ENCODE measurements at regions not wholly inside any gene's neighbourhood (a gene's known extent, or its start where the extent isn't known, plus 50 kb on each side); places are given as distances from the start of the nearest gene placed in this dataset.

- H3K9me3 ChIP-seq (ENCODE audit: insufficient read depth in 2 of 2, low read depth in 1 of 2, low read length in 1 of 2): no peaks in the 10 kb centered on the region
- no peak overlapping the region for H4K5ac ChIP-seq (ENCODE audit: insufficient read length, low read depth, low read length)
- H2BK20ac ChIP-seq (ENCODE audit: low read length): no peak overlapping the region
- no peak overlapping the region for H4K91ac ChIP-seq (replicated peaks; ENCODE audit: insufficient read length, low read length)
- H2BK15ac ChIP-seq (ENCODE audit: low read length): no peak overlapping the region
- no peak overlapping the region for H3K4me3 ChIP-seq (ENCODE audit: extremely low read depth in 1 of 4, insufficient read depth in 2 of 4, low read depth in 3 of 4, low read length in 4 of 4)
- no peak overlapping the region for H3K27ac ChIP-seq (ENCODE audit: low read depth, low read length)
- POLR2A ChIA-PET (ENCODE audit: partially characterized antibody): no interaction called here
- H3K4me1 ChIP-seq (replicated peaks in 1 of 4; ENCODE audit: control insufficient read depth in 3 of 4, insufficient read depth in 4 of 4, low read length in 3 of 4): peaks cover 0 to 5% (median 5%) of the 10 kb centered on the region in 4 experiments; a peak in 3 of 7 replicates
- H3K79me2 ChIP-seq (ENCODE audit: control insufficient read depth in 1 of 2, insufficient read depth in 2 of 2, low read length in 2 of 2): no peaks in the 10 kb centered on the region
- H4K20me1 ChIP-seq (replicated peaks in 1 of 2; ENCODE audit: control insufficient read depth in 1 of 2, insufficient read depth in 2 of 2, low read length in 2 of 2): no peaks in the 10 kb centered on the region
- no peaks in the 10 kb centered on the region for H3K23me2 ChIP-seq (ENCODE audit: low read depth, low read length)
- CTCF ChIA-PET (ENCODE audit: partially characterized antibody): interaction anchor here (3.0 kb wide), 1 partner anchor 69 kb away, joined by 10 read pairs; no protein-coding TSS in a partner anchor
- no peak for TF ChIP-seq ZNF274 (IDR thresholded peaks at IDR 0.05; ENCODE audit: borderline replicate concordance, extremely low read depth, low read length)
- no peak for TF ChIP-seq SUZ12 (IDR thresholded peaks at IDR 0.05; ENCODE audit: low read length)
- no peak for TF ChIP-seq KDM1A (IDR thresholded peaks at IDR 0.05; ENCODE audit: borderline replicate concordance, low read length)
- TF ChIP-seq YY1 (IDR thresholded peaks at IDR 0.05; ENCODE audit: low read depth, low read length): no peak
- no peak for TF ChIP-seq SIRT6 (IDR thresholded peaks at IDR 0.05; ENCODE audit: low read length)
- TF ChIP-seq ATF3 (IDR thresholded peaks at IDR 0.05; ENCODE audit: insufficient read depth, low read depth, low read length): no peak
- no peak for TF ChIP-seq PHF8 (conservative IDR thresholded peaks at IDR 0.05; ENCODE audit: low read depth, low read length)
- TF ChIP-seq GABPA (IDR thresholded peaks at IDR 0.05; ENCODE audit: borderline replicate concordance, insufficient read depth, low read length): no peak
- no peak overlapping the region for H3K4ac ChIP-seq (replicated peaks; ENCODE audit: insufficient read length, low read depth, low read length)
- H3K23ac ChIP-seq (ENCODE audit: insufficient read length): no peak overlapping the region
- H3K9ac ChIP-seq (replicated peaks in 1 of 4; ENCODE audit: extremely low read depth in 1 of 4, low read depth in 3 of 4, low read length in 3 of 4): no peak overlapping the region
- no peaks in the 10 kb centered on the region for H3K36me3 ChIP-seq (ENCODE audit: control insufficient read depth in 2 of 4, insufficient read depth in 4 of 4, low read length in 3 of 4)
- H4K8ac ChIP-seq (ENCODE audit: extremely low read depth, insufficient read depth, low read length): no peak overlapping the region
- H3K4me2 ChIP-seq (ENCODE audit: insufficient read depth in 1 of 2, low read depth in 2 of 2, low read length in 2 of 2): no peak overlapping the region
- DNase-seq (ENCODE audit: low read depth in 1 of 2, low spot score in 2 of 2): no peak
- H3K56ac ChIP-seq (replicated peaks; ENCODE audit: insufficient read length, low read depth, low read length): no peak overlapping the region
- no peak overlapping the region for H2BK12ac ChIP-seq (ENCODE audit: low read depth, low read length)
- no peak overlapping the region for H3K18ac ChIP-seq (ENCODE audit: extremely low read depth, low read length)
- H3K14ac ChIP-seq (ENCODE audit: insufficient read length): no peak overlapping the region
- no peak overlapping the region for H2BK120ac ChIP-seq (replicated peaks; ENCODE audit: low read depth, low read length)
- H2AFZ ChIP-seq (ENCODE audit: low read length): no peak overlapping the region
- H3K27me3 ChIP-seq (replicated peaks in 1 of 4; ENCODE audit: control insufficient read depth in 3 of 4, extremely low read depth in 1 of 4, insufficient read depth in 3 of 4, low read length in 3 of 4): no peaks in the 10 kb centered on the region
- no peak overlapping the region for H2AK5ac ChIP-seq (ENCODE audit: low read depth, low read length)
- no peaks in the 10 kb centered on the region for H3K79me1 ChIP-seq (ENCODE audit: low read depth, low read length)
- H2BK5ac ChIP-seq (ENCODE audit: low read depth, low read length): no peak overlapping the region
- WGBS, 2 experiments (ENCODE audit: extremely low coverage in 1 of 2, insufficient coverage in 1 of 2, insufficient read length in 1 of 2, insufficient replicate concordance in 2 of 2, low coverage in 1 of 2, low lambda C conversion rate in 2 of 2, missing lambda C conversion rate in 1 of 2): 89% methylated on average over 2 of the region's 2 CpGs; no CpG with 5 or more reads in 1 of the 2 experiments
- no peak for FAIRE-seq
Observed at GRCh38 chr12:118783703-118784102, 197.6 kb upstream of the SRRM4 start.
